CD14-positive monocyte (primary cell): ENCODE measurements at regions not wholly inside any gene's neighbourhood (a gene's known extent, or its start where the extent isn't known, plus 50 kb on each side); places are given as distances from the start of the nearest gene placed in this dataset.

Experiments
- DNase-seq, 3 donors: peaks; one replicate each; pipeline ENCODE4 v3.0.0-alpha.2; 2011 to 2022
- H2AFZ ChIP-seq: 2 replicates; pipeline ENCODE4 v1.6.0; 2012; ENCODE audit warnings: mild to moderate bottlenecking, low read depth, low read length, inconsistent platforms; ENCODE audit not compliant: insufficient read depth, poor library complexity, severe bottlenecking
- H3K27ac ChIP-seq, 2 donors: 1 replicate in 1 of 2; 2 replicates in 1 of 2; pipeline ENCODE4 v1.5.1; 2012 to 2013; ENCODE audit warnings: low read length in 2 of 2, control low read depth in 1 of 2, inconsistent platforms in 1 of 2, low read depth in 1 of 2, mild to moderate bottlenecking in 1 of 2
- H3K27me3 ChIP-seq, 2 donors: one replicate each; pipeline versions ENCODE4 v1.6.0 to v1.6.1; 2011 to 2013; ENCODE audit warnings: low read length in 2 of 2; ENCODE audit not compliant: control insufficient read depth in 2 of 2, insufficient read depth in 2 of 2
- H3K36me3 ChIP-seq, 2 donors: replicated peaks in 1 of 2; 1 replicate in 1 of 2; 2 replicates in 1 of 2; pipeline versions ENCODE4 v1.5.1 to v1.6.1; 2012 to 2013; ENCODE audit warnings: low read length in 2 of 2, control low read depth in 1 of 2, inconsistent platforms in 1 of 2, mild to moderate bottlenecking in 1 of 2; ENCODE audit not compliant: insufficient read depth in 2 of 2, control insufficient read depth in 1 of 2
- H3K4me1 ChIP-seq, 2 donors: 1 replicate in 1 of 2; 2 replicates in 1 of 2; pipeline versions ENCODE4 v1.5.1 to v1.6.1; 2012 to 2013; ENCODE audit warnings: low read length in 2 of 2, control low read depth in 1 of 2, inconsistent platforms in 1 of 2, mild to moderate bottlenecking in 1 of 2, moderate library complexity in 1 of 2; ENCODE audit not compliant: insufficient read depth in 2 of 2, control insufficient read depth in 1 of 2
- H3K4me2 ChIP-seq: replicated peaks from 2 replicates; pipeline ENCODE3; 2012; ENCODE audit warnings: low read length, moderate library complexity, mild to moderate bottlenecking; ENCODE audit not compliant: poor library complexity, severe bottlenecking; ENCODE audit errors: extremely low read depth
- H3K4me3 ChIP-seq, 3 experiments: fragments of 200-600 bp in 1 of 3; sonication (generic) in 1 of 3; replicated peaks in 1 of 3; 1 replicate in 2 of 3; 2 replicates in 1 of 3; pipeline ENCODE4 v1.5.1; 2011 to 2013; ENCODE audit warnings: low read length in 3 of 3, mild to moderate bottlenecking in 3 of 3, control low read depth in 2 of 3, low read depth in 2 of 3, inconsistent platforms in 1 of 3, moderate library complexity in 1 of 3
- H3K79me2 ChIP-seq: 2 replicates; pipeline ENCODE4 v1.6.0; 2012; ENCODE audit warnings: mild to moderate bottlenecking, control low read depth, inconsistent platforms, low read length, moderate library complexity; ENCODE audit not compliant: insufficient read depth
- H3K9ac ChIP-seq: 2 replicates; pipeline ENCODE4 v1.6.0; 2017; ENCODE audit warnings: low read length, mild to moderate bottlenecking; ENCODE audit not compliant: insufficient read depth, poor library complexity, severe bottlenecking
- H3K9me3 ChIP-seq, 2 donors: replicated peaks in 1 of 2; 1 replicate in 1 of 2; 2 replicates in 1 of 2; pipeline versions ENCODE4 v1.5.1 to v1.6.1; 2012 to 2013; ENCODE audit warnings: low read length in 2 of 2, control low read depth in 1 of 2; ENCODE audit not compliant: control insufficient read depth in 1 of 2, insufficient read depth in 1 of 2
- H4K20me1 ChIP-seq: 2 replicates; pipeline ENCODE4 v1.6.0; 2012; ENCODE audit warnings: mild to moderate bottlenecking, low read length, control low read depth, moderate library complexity; ENCODE audit not compliant: insufficient read depth
- H3K27ac Mint-ChIP-seq, 7 donors: one replicate each; pipeline ENCODE4 v1.8.0; 2020; ENCODE audit warnings: mild to moderate bottlenecking in 7 of 7, mixed read lengths in 7 of 7, moderate library complexity in 6 of 7, inconsistent platforms in 2 of 7
- H3K27me3 Mint-ChIP-seq, 3 donors: one replicate each; pipeline ENCODE4 v1.8.0; 2021 to 2022; ENCODE audit warnings: low read depth in 3 of 3, mild to moderate bottlenecking in 3 of 3, mixed read lengths in 3 of 3, moderate library complexity in 3 of 3, inconsistent platforms in 1 of 3
- H3K36me3 Mint-ChIP-seq, 2 donors: one replicate each; pipeline ENCODE4 v1.8.0; 2020; ENCODE audit warnings: mixed read lengths in 2 of 2, inconsistent platforms in 1 of 2, mild to moderate bottlenecking in 1 of 2
- H3K4me1 Mint-ChIP-seq: one replicate; pipeline ENCODE4 v1.8.0; 2020; ENCODE audit warnings: mild to moderate bottlenecking, mixed read lengths
- H3K4me3 Mint-ChIP-seq, 2 donors: one replicate each; pipeline ENCODE4 v1.8.0; 2020; ENCODE audit warnings: mild to moderate bottlenecking in 2 of 2, mixed read lengths in 2 of 2, moderate library complexity in 1 of 2
- H3K9me3 Mint-ChIP-seq, 7 donors: one replicate each; pipeline ENCODE4 v1.8.0; 2020 to 2022; ENCODE audit warnings: mixed read lengths in 7 of 7, mild to moderate bottlenecking in 6 of 7, moderate library complexity in 6 of 7, inconsistent platforms in 2 of 7
- CTCF ChIP-seq: fragments of 200-600 bp; IDR thresholded peaks from one replicate; pipeline ENCODE4 v1.8.0; 2022; ENCODE audit warnings: antibody characterized with exemption, mild to moderate bottlenecking
- WGBS: methylation state at CpG from one replicate; pipeline ENCODE4 v1.1.5; 2013; ENCODE audit warnings: missing lambda C conversion rate; ENCODE audit not compliant: insufficient coverage; 5-methylcytosine and 5-hydroxymethylcytosine counted together
- intact Hi-C, 2 donors: fragments of 100-400 bp; cut with micrococcal nuclease; formaldehyde crosslinking; loops; one replicate each; pipeline versions ENCODE4 v1.15.0 to v1.15.1; 2023

GRCh38 chr13:59269476-59269875 is 894.3 kb downstream of the DIAPH3 start:
- Histone ChIP-seq H3K4me2 (no peak overlapping the region), H3K4me3 (no peak overlapping the region), H2AFZ (no peak overlapping the region), H4K20me1 (no peaks in the 10 kb centered on the region), H3K9ac (no peak overlapping the region), H3K36me3 (no peaks in the 10 kb centered on the region), H3K27ac (no peak overlapping the region), H3K4me1 (no peaks in the 10 kb centered on the region), H3K79me2 (no peaks in the 10 kb centered on the region), H3K9me3 (no peaks in the 10 kb centered on the region), H3K27me3 (no peaks in the 10 kb centered on the region)
- TF ChIP-seq CTCF, result no peak
- H3K9me3 Mint-ChIP-seq, result peaks cover 0 to 2% (median 0%) of the 10 kb centered on the region in 7 donors
- no peak for DNase-seq
- intact Hi-C loops, result no loop called here
- H3K27me3 Mint-ChIP-seq, result no peaks in the 10 kb centered on the region
- no peak overlapping the region for H3K4me3 Mint-ChIP-seq
- H3K4me1 Mint-ChIP-seq, result no peaks in the 10 kb centered on the region
- no peaks in the 10 kb centered on the region for H3K36me3 Mint-ChIP-seq
- H3K27ac Mint-ChIP-seq, result no peak overlapping the region
- 100% methylated on average over 1 of the region's 2 CpGs for WGBS

- no peaks in the 10 kb centered on the region for H4K20me1 ChIP-seq
- H3K27ac Mint-ChIP-seq, result no peak overlapping the region
- H3K9me3 Mint-ChIP-seq, result peaks cover 0 to 2% (median 0%) of the 10 kb centered on the region in 7 donors
- H3K4me1 ChIP-seq, result no peaks in the 10 kb centered on the region
- no peaks in the 10 kb centered on the region for H3K27me3 Mint-ChIP-seq
- no peaks in the 10 kb centered on the region for H3K4me1 Mint-ChIP-seq
- no peak overlapping the region for H2AFZ ChIP-seq
- H3K79me2 ChIP-seq, result no peaks in the 10 kb centered on the region
- H3K9me3 ChIP-seq, result no peaks in the 10 kb centered on the region
- intact Hi-C loops, result no loop called here
- TF ChIP-seq CTCF, result no peak
- no peak overlapping the region for H3K4me2 ChIP-seq
- no peaks in the 10 kb centered on the region for H3K36me3 ChIP-seq
- no peak overlapping the region for H3K4me3 Mint-ChIP-seq
- DNase-seq, result no peak
- H3K36me3 Mint-ChIP-seq, result no peaks in the 10 kb centered on the region
- no peak overlapping the region for H3K27ac ChIP-seq
- no peaks in the 10 kb centered on the region for H3K27me3 ChIP-seq
- H3K9ac ChIP-seq, result no peak overlapping the region
- no peak overlapping the region for H3K4me3 ChIP-seq
Measured at GRCh38 chr13:59270327-59270726, 893.4 kb downstream of the DIAPH3 start.
